HG03135 (cell line): ENCODE measurements at regions not wholly inside any gene's neighbourhood (a gene's known extent, or its start where the extent isn't known, plus 50 kb on each side); places are given as distances from the start of the nearest gene placed in this dataset.
"Not testable (repeated sequence)": the region's sequence is repeated elsewhere in the genome, so short reads cannot be mapped to it uniquely, and the experiment has no call there.

Source experiments
- ATAC-seq: cut with Tn5 transposase; IDR thresholded peaks from one replicate; pipeline ENCODE4 v1.9.1; 2021; ENCODE audit warnings: mild to moderate bottlenecking, moderate library complexity; ENCODE audit not compliant: unreplicated experiment

- no peak for ATAC-seq
Observed at GRCh38 chr6:106728296-106728870, 99.0 kb downstream of the QRSL1 start.

GRCh38 chr6:106727480-106728149 is 98.2 kb downstream of the QRSL1 start:
- ATAC-seq = no peak

GRCh38 chr6:106724848-106725247 is 95.5 kb downstream of the QRSL1 start:
- no peak for ATAC-seq

GRCh38 chr6:106724337-106724736 is 95.0 kb downstream of the QRSL1 start:
- no peak for ATAC-seq

GRCh38 chr6:106723419-106723818 is 94.0 kb downstream of the QRSL1 start:
- not testable (repeated sequence) for ATAC-seq

- not testable (repeated sequence) for ATAC-seq
Observed at GRCh38 chr6:106721189-106721588, 91.8 kb downstream of the QRSL1 start.
